Hepatocyte (in vitro differentiated cells): ENCODE measurements at regions not wholly inside any gene's neighbourhood (a gene's known extent, or its start where the extent isn't known, plus 50 kb on each side); places are given as distances from the start of the nearest gene placed in this dataset.

Experiments used
- DNase-seq: peaks from one replicate; pipeline ENCODE4 v3.0.0-alpha.2; 2016; ENCODE audit warnings: low spot score
- H2AFZ ChIP-seq: fragments of 200-600 bp; sonication (generic); 2 replicates; pipeline ENCODE4 v1.6.0; 2016; ENCODE audit warnings: antibody characterized with exemption, mild to moderate bottlenecking
- H3K27ac ChIP-seq: fragments of 200-600 bp; sonication (generic); 2 replicates; pipeline ENCODE4 v1.5.1; 2016; ENCODE audit warnings: mild to moderate bottlenecking
- H3K27me3 ChIP-seq: fragments of 200-600 bp; sonication (generic); 2 replicates; pipeline ENCODE4 v1.6.1; 2016
- H3K36me3 ChIP-seq: fragments of 200-600 bp; sonication (generic); replicated peaks from 2 replicates; pipeline ENCODE4 v1.5.1; 2016; ENCODE audit warnings: low read depth; ENCODE audit not compliant: insufficient read depth
- H3K4me1 ChIP-seq: fragments of 200-600 bp; sonication (generic); 2 replicates; pipeline ENCODE4 v1.5.1; 2016; ENCODE audit warnings: mild to moderate bottlenecking, moderate library complexity; ENCODE audit not compliant: insufficient read depth
- H3K4me2 ChIP-seq: fragments of 200-600 bp; sonication (generic); 2 replicates; pipeline ENCODE4 v1.6.0; 2016
- H3K4me3 ChIP-seq: fragments of 200-600 bp; sonication (generic); 2 replicates; pipeline ENCODE4 v1.5.1; 2016; ENCODE audit warnings: mild to moderate bottlenecking
- H3K79me2 ChIP-seq: fragments of 200-600 bp; sonication (generic); 2 replicates; pipeline ENCODE4 v1.6.0; 2017; ENCODE audit warnings: mild to moderate bottlenecking
- H3K9me2 ChIP-seq: fragments of 200-600 bp; sonication (generic); replicated peaks from 2 replicates; pipeline ENCODE4 v1.6.0; 2017; ENCODE audit warnings: mild to moderate bottlenecking; ENCODE audit not compliant: insufficient read depth
- H3K9me3 ChIP-seq: fragments of 200-600 bp; sonication (generic); 2 replicates; pipeline ENCODE4 v1.5.1; 2016; ENCODE audit warnings: low read depth, mild to moderate bottlenecking
- H4K20me1 ChIP-seq: fragments of 200-600 bp; sonication (generic); 2 replicates; pipeline ENCODE4 v1.6.0; 2016; ENCODE audit warnings: mild to moderate bottlenecking; ENCODE audit not compliant: insufficient read depth, poor library complexity, severe bottlenecking
- EZH2 ChIP-seq: fragments of 200-600 bp; sonication (generic); IDR thresholded peaks from 2 replicates; pipeline ENCODE4 v1.6.1; 2016; ENCODE audit warnings: antibody characterized with exemption, mild to moderate bottlenecking, borderline replicate concordance
- EZH2phosphoT487 ChIP-seq: fragments of 200-600 bp; sonication (generic); IDR thresholded peaks from one replicate; pipeline ENCODE4 v1.6.1; 2018; ENCODE audit warnings: antibody characterized with exemption, mild to moderate bottlenecking, low read depth, moderate library complexity; ENCODE audit not compliant: unreplicated experiment, severe bottlenecking
- WGBS: methylation state at CpG from one replicate; pipeline ENCODE4 v1.1.6; 2016; ENCODE audit warnings: low lambda C conversion rate; ENCODE audit errors: missing lambda C conversion rate; 5-methylcytosine and 5-hydroxymethylcytosine counted together
- TF ChIP-seq, protein P1 (sequence below): fragments of 200-600 bp; sonication (generic); IDR thresholded peaks from 2 replicates; pipeline ENCODE4 v1.5.1; 2016; ENCODE audit warnings: antibody characterized with exemption, mild to moderate bottlenecking; ENCODE audit not compliant: poor library complexity

DNA sequence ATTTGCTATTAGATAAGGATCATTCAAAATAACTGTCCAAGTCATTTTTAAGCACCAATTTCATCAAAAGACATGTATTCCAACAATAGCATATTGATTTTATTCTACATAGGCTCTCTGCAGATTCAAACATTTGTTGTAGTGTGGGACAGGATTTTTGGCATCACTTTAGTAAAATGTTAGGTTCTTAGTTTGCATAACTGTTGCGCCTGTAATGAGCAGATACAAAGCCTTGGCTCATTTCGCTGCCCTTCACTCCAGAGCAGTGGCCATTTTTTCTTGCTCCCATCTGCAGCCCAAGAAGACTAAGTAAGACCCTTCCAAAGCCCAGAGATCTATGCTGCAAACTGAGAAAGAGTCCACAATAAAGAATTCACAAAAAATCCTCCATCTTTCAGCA is 446.0 kb upstream of the MPDZ start:
- WGBS = 95% methylated on average over 2 of the region's 2 CpGs
- DNase-seq = no peak
- TF ChIP-seq EZH2phosphoT487 (no peak), EZH2 (no peak)
- TF ChIP-seq, protein P1, sequence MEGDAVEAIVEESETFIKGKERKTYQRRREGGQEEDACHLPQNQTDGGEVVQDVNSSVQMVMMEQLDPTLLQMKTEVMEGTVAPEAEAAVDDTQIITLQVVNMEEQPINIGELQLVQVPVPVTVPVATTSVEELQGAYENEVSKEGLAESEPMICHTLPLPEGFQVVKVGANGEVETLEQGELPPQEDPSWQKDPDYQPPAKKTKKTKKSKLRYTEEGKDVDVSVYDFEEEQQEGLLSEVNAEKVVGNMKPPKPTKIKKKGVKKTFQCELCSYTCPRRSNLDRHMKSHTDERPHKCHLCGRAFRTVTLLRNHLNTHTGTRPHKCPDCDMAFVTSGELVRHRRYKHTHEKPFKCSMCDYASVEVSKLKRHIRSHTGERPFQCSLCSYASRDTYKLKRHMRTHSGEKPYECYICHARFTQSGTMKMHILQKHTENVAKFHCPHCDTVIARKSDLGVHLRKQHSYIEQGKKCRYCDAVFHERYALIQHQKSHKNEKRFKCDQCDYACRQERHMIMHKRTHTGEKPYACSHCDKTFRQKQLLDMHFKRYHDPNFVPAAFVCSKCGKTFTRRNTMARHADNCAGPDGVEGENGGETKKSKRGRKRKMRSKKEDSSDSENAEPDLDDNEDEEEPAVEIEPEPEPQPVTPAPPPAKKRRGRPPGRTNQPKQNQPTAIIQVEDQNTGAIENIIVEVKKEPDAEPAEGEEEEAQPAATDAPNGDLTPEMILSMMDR = no peak

DNA sequence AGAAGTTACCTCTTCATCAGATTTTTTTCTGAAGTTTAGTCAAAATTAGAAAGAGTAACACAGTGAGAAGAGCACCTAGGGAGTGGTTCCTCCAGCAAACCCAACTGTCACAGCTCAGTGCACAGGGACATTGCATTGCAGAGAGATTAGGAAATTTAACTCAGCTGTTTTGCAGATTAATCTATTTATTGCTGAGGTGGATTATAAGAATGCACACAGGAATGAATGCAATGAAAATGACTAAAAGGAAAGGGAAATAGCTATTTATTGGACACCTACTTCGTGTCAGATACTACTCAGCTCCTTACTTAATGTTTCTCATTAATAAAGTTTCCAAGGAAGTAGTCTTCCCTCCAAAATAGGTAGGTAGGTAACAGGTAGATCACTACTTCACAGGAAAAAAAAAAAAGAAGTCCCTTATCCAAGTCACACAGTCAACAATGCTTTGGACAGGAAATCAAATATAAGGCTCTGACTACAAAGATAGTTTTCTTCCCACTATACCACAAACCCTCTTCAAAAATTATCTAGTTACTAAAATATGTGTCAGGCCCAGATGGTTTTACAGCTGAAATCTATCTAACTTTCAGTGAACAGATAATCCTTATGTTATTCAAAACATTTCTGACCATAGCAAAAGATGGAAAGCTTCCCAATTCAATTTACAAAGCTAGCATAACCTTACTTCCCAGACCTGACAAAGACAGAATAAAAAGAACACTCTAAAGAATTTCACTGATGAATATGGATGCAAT is 442.2 kb upstream of the MPDZ start:
- Histone ChIP-seq H3K27ac (no peak overlapping the region), H3K9me3 (no peaks in the 10 kb centered on the region), H3K9me2 (no peaks in the 10 kb centered on the region), H3K4me2 (no peak overlapping the region), H3K79me2 (no peaks in the 10 kb centered on the region), H3K36me3 (no peaks in the 10 kb centered on the region), H3K27me3 (no peaks in the 10 kb centered on the region), H2AFZ (no peak overlapping the region), H3K4me1 (peaks cover 17% of the 10 kb centered on the region), H4K20me1 (no peaks in the 10 kb centered on the region), H3K4me3 (no peak overlapping the region)
- 79% methylated on average over 1 of the region's 1 CpG for WGBS
- DNase-seq = no peak
- TF ChIP-seq EZH2phosphoT487 = no peak
- TF ChIP-seq, protein P1 = no peak
- TF ChIP-seq EZH2 = no peak

More for the DNA sequence above, 446.0 kb upstream of the MPDZ start:
- Histone ChIP-seq H3K4me2 (no peak overlapping the region), H3K79me2 (no peaks in the 10 kb centered on the region), H3K9me3 (no peaks in the 10 kb centered on the region), H3K36me3 (no peaks in the 10 kb centered on the region), H2AFZ (no peak overlapping the region), H3K27ac (no peak overlapping the region), H3K4me3 (no peak overlapping the region), H3K4me1 (no peaks in the 10 kb centered on the region), H3K9me2 (no peaks in the 10 kb centered on the region), H4K20me1 (no peaks in the 10 kb centered on the region), H3K27me3 (no peaks in the 10 kb centered on the region)

DNA sequence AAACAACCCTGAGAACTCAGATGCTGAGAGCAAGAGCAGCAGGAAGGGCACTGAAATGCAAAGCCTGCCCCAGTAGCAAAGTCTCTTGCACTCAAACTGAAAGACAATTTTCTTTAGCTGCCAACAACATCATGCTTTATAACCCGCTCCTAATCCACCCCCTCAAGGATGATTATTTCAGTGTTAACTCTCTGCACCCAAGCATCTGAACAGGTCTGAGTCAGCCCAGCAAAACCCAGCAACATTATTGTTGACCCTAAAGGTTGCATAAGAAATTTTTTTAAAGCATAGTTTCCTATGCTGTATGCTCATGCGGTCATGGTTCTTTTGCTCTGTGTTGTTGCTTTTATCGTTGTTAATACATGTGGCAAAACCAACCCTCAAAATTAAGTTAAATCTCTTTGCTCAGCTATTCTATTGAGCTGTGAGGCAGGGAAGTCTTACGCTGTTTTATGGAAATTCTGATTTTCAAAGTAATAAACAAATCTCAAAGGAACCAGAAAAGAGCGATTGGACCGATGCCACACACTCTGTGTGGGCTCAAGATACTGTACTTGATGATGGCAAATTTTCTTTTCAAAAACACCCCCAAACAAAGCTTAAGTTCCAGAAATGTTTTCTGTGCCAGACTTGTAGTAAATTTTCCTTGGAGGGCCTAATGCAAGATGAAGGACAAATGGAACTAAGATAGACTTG is 440.6 kb upstream of the MPDZ start:
- Histone ChIP-seq H4K20me1 (no peaks in the 10 kb centered on the region), H3K4me3 (no peak overlapping the region), H2AFZ (no peak overlapping the region), H3K9me2 (no peaks in the 10 kb centered on the region), H3K4me1 (peaks cover 17% of the 10 kb centered on the region), H3K4me2 (no peak overlapping the region), H3K79me2 (no peaks in the 10 kb centered on the region), H3K27ac (peak overlapping the region; percentile 19), H3K36me3 (no peaks in the 10 kb centered on the region), H3K9me3 (no peaks in the 10 kb centered on the region), H3K27me3 (no peaks in the 10 kb centered on the region)
- DNase-seq = no peak
- 66% methylated on average over 6 of the region's 6 CpGs for WGBS
- TF ChIP-seq EZH2phosphoT487 = no peak
- no peak for TF ChIP-seq EZH2

DNA sequence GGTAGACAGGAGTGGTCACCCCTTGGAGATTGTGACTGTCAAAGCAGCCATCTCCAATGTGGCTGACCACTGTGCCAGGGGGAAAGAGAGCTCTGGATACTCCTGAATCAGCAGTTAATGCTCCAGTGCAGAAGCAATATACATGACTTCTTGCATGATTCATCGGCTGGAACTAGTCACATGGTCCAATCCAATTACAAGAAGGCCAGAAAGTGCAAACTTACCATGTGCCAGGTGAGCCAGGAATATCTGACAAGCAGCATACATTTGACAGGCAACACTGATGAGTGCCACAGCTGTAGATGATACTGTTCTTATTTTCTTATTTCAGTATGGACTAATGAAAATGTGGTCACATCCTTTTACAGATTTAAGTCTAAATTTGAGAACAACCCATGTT is 440.0 kb upstream of the MPDZ start:
- no peaks in the 10 kb centered on the region for H3K79me2 ChIP-seq
- H3K36me3 ChIP-seq = no peaks in the 10 kb centered on the region
- H3K4me2 ChIP-seq = no peak overlapping the region
- H3K9me2 ChIP-seq = no peaks in the 10 kb centered on the region
- 86% methylated on average over 1 of the region's 1 CpG for WGBS
- H3K27ac ChIP-seq = peak overlapping the region; percentile 19
- H3K9me3 ChIP-seq = no peaks in the 10 kb centered on the region
- no peak overlapping the region for H3K4me3 ChIP-seq
- H3K4me1 ChIP-seq = peaks cover 17% of the 10 kb centered on the region
- no peaks in the 10 kb centered on the region for H4K20me1 ChIP-seq
- H2AFZ ChIP-seq = no peak overlapping the region
- TF ChIP-seq EZH2 (no peak), EZH2phosphoT487 (no peak)
- TF ChIP-seq, protein P1 = no peak
- no peak for DNase-seq
- no peaks in the 10 kb centered on the region for H3K27me3 ChIP-seq
